ENCODE measurements at regions not wholly inside any gene's neighbourhood (a gene's known extent, or its start where the extent isn't known, plus 50 kb on each side); places are given as distances from the start of the nearest gene placed in this dataset.
"Not testable (repeated sequence)": the region's sequence is repeated elsewhere in the genome, so short reads cannot be mapped to it uniquely, and the experiment has no call there.

DNA sequence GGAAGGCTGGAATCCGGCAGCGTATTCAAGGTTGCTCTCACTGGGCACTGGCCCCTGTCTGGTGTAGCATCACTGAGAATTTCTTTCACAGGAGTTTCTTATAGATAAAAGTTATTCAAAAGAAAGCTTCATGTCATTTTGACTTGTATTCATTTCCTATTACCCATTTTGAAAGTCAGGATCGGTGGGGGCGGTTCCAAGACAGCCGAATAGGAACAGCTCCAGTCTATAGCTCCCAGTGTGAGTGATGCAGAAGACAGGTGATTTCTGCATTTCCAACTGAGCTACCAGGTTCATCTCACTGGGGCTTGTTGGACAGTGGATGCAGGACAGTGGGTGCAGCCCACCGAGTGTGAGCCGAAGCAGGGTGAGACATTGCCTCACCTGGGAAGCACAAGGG lies 51.5 kb upstream of the CDC42EP3 start:
- POLR2A ChIA-PET; CTCF ChIA-PET; DNase-seq (ENCODE audit: extremely low spot score): not testable (repeated sequence)

GRCh38 chr2:37730037-37730818 lies 58.8 kb upstream of the CDC42EP3 start:
- TF ChIP-seq, protein P1, sequence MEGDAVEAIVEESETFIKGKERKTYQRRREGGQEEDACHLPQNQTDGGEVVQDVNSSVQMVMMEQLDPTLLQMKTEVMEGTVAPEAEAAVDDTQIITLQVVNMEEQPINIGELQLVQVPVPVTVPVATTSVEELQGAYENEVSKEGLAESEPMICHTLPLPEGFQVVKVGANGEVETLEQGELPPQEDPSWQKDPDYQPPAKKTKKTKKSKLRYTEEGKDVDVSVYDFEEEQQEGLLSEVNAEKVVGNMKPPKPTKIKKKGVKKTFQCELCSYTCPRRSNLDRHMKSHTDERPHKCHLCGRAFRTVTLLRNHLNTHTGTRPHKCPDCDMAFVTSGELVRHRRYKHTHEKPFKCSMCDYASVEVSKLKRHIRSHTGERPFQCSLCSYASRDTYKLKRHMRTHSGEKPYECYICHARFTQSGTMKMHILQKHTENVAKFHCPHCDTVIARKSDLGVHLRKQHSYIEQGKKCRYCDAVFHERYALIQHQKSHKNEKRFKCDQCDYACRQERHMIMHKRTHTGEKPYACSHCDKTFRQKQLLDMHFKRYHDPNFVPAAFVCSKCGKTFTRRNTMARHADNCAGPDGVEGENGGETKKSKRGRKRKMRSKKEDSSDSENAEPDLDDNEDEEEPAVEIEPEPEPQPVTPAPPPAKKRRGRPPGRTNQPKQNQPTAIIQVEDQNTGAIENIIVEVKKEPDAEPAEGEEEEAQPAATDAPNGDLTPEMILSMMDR (IDR thresholded peaks at IDR 0.05; ENCODE audit: control extremely low read depth, extremely low read depth, low read depth, missing control alignments), result no peak
- POLR2A ChIA-PET, result no interaction called here
- DNase-seq (ENCODE audit: extremely low spot score), result no peak
- CTCF ChIA-PET, result no interaction called here

GRCh38 chr2:37732412-37732811 lies 61.0 kb upstream of the CDC42EP3 start:
- POLR2A ChIA-PET; DNase-seq (ENCODE audit: extremely low spot score); CTCF ChIA-PET: not testable (repeated sequence)

DNA sequence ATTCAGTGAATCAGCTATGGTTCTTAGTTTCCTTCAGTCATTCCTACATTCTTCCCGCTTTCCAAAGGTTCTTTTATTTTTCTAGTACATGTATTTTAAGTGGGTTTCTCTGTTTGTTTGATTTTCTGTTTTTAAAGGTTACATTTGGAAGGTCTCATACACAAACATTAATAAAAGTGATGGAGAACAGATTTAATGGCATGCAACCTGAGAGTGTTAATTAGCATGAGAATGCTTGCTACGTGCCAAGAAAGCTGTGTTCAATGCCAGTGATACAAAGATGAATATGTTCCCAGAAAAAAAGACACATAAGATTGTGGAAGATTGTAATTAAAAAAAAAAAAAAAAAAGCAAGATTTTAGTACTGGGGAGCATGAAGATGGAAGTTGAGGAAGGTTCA lies 61.8 kb upstream of the CDC42EP3 start:
- DNase-seq (ENCODE audit: extremely low spot score), result no peak
- ChIA-PET POLR2A (interaction anchor here (0.7 kb wide), 1 partner anchor 311 kb away, joined by 4 read pairs; no protein-coding TSS in a partner anchor), CTCF (interaction anchor here (2.3 kb wide), 1 partner anchor 11 kb away, joined by 12 read pairs; no protein-coding TSS in a partner anchor)
- TF ChIP-seq, protein P1 (IDR thresholded peaks at IDR 0.05; ENCODE audit: control extremely low read depth, extremely low read depth, low read depth, missing control alignments), result no peak

GRCh38 chr2:37733955-37734354 lies 62.5 kb upstream of the CDC42EP3 start:
- not testable (repeated sequence) for DNase-seq (ENCODE audit: extremely low spot score)
- POLR2A ChIA-PET, result interaction anchor here (0.7 kb wide), 1 partner anchor 312 kb away, joined by 4 read pairs; no protein-coding TSS in a partner anchor
- CTCF ChIA-PET, result interaction anchor here (2.3 kb wide), 1 partner anchor 10 kb away, joined by 12 read pairs; no protein-coding TSS in a partner anchor

GRCh38 chr2:37734891-37735523 lies 63.6 kb upstream of the CDC42EP3 start:
- DNase-seq (ENCODE audit: extremely low spot score); POLR2A ChIA-PET: not testable (repeated sequence)
- CTCF ChIA-PET, result interaction anchor here (2.3 kb wide), 1 partner anchor 9 kb away, joined by 12 read pairs; no protein-coding TSS in a partner anchor

- DNase-seq (ENCODE audit: extremely low spot score); POLR2A ChIA-PET: not testable (repeated sequence)
- CTCF ChIA-PET, result interaction anchor here (2.3 kb wide), 1 partner anchor 9 kb away, joined by 12 read pairs; no protein-coding TSS in a partner anchor
Observed at GRCh38 chr2:37735524-37735910, 64.1 kb upstream of the CDC42EP3 start.

GRCh38 chr2:37737507-37737906 lies 66.1 kb upstream of the CDC42EP3 start:
- DNase-seq (ENCODE audit: extremely low spot score), result no peak
- ChIA-PET CTCF (no interaction called here), POLR2A (no interaction called here)
- TF ChIP-seq, protein P1 (IDR thresholded peaks at IDR 0.05; ENCODE audit: control extremely low read depth, extremely low read depth, low read depth, missing control alignments), result no peak

GRCh38 chr2:37738266-37738885 lies 66.9 kb upstream of the CDC42EP3 start:
- POLR2A ChIA-PET, result no interaction called here

More at GRCh38 chr2:37738266-37738885, 66.9 kb upstream of the CDC42EP3 start:
- no peak for DNase-seq (ENCODE audit: extremely low spot score)
- TF ChIP-seq, protein P1 (IDR thresholded peaks at IDR 0.05; ENCODE audit: control extremely low read depth, extremely low read depth, low read depth, missing control alignments), result no peak
- CTCF ChIA-PET, result interaction anchor here (0.9 to 1.3 kb wide), 2 partner anchors 10 to 139 kb away, joined by 3 to 4 read pairs; no protein-coding TSS in a partner anchor
